Lung (tissue), 11 donors: ENCODE measurements at regions not wholly inside any gene's neighbourhood (a gene's known extent, or its start where the extent isn't known, plus 50 kb on each side); places are given as distances from the start of the nearest gene placed in this dataset.

Source experiments
- ATAC-seq: fragments of 200-7000 bp; cut with Tn5 transposase; one replicate; pipeline ENCODE4 v1.9.1; 2020; ENCODE audit warnings: moderate number of reproducible peaks; ENCODE audit not compliant: insufficient read depth, low FRiP score
- DNase-seq, 3 donors: peaks; one replicate each; pipeline ENCODE4 v3.0.0-alpha.2; 2013 to 2017
- H3K27ac ChIP-seq, 2 donors: one replicate each; pipeline ENCODE4 v1.5.1; 2013; ENCODE audit warnings: mild to moderate bottlenecking in 2 of 2, moderate library complexity in 2 of 2, control low read depth in 1 of 2, inconsistent platforms in 1 of 2, low read depth in 1 of 2, low read length in 1 of 2
- H3K27me3 ChIP-seq, 3 donors: one replicate each; pipeline ENCODE4 v1.5.1; 2013; ENCODE audit warnings: low read length in 2 of 3; ENCODE audit not compliant: control insufficient read depth in 3 of 3, insufficient read depth in 3 of 3
- H3K36me3 ChIP-seq, 4 donors: one replicate each; pipeline ENCODE4 v1.5.1; 2013; ENCODE audit warnings: low read length in 4 of 4, mild to moderate bottlenecking in 1 of 4, moderate library complexity in 1 of 4; ENCODE audit not compliant: control insufficient read depth in 4 of 4, insufficient read depth in 4 of 4
- H3K4me1 ChIP-seq, 5 donors: one replicate each; pipeline ENCODE4 v1.5.1; 2013; ENCODE audit warnings: low read length in 5 of 5, mild to moderate bottlenecking in 2 of 5, moderate library complexity in 1 of 5; ENCODE audit not compliant: control insufficient read depth in 5 of 5, insufficient read depth in 5 of 5
- H3K4me3 ChIP-seq: one replicate; pipeline ENCODE4 v1.5.1; 2013; ENCODE audit warnings: mild to moderate bottlenecking, control low read depth, moderate library complexity
- H3K9ac ChIP-seq, 2 donors: one replicate each; pipeline ENCODE4 v1.5.1; 2013; ENCODE audit warnings: low read length in 2 of 2, control low read depth in 1 of 2; ENCODE audit not compliant: insufficient read depth in 1 of 2
- H3K9me3 ChIP-seq, 4 donors: one replicate each; pipeline ENCODE4 v1.5.1; 2013; ENCODE audit warnings: low read length in 3 of 4, mild to moderate bottlenecking in 1 of 4, moderate library complexity in 1 of 4; ENCODE audit not compliant: control insufficient read depth in 4 of 4, insufficient read depth in 3 of 4
- WGBS, 2 donors: extraction: QIAGEN DNeasy Blood & Tissue Kit; methylation state at CpG; one replicate each; pipeline ENCODE4 v1.1.7; 2013; 5-methylcytosine and 5-hydroxymethylcytosine counted together
- TF ChIP-seq, protein P1 (sequence below): IDR thresholded peaks from 2 replicates; pipeline ENCODE4 v1.5.1; 2012; ENCODE audit warnings: mild to moderate bottlenecking; ENCODE audit errors: control extremely low read depth, extremely low read depth
- donor health status: control.
- donor health status: control.
- donor health status: Bipolar disorder and iron deficiency.
- donor health status: healthy.
- donor health status: DM: yes; HTN: yes; CAD: no.

GRCh38 chr1:221085701-221086375 lies 206.6 kb downstream of the HLX start:
- DNase-seq (no peak), ATAC-seq (no peak)
- Histone ChIP-seq H3K36me3 (no peaks in the 10 kb centered on the region), H3K9ac (no peak overlapping the region), H3K27ac (no peak overlapping the region), H3K27me3 (no peaks in the 10 kb centered on the region), H3K4me3 (no peak overlapping the region), H3K9me3 (no peaks in the 10 kb centered on the region), H3K4me1 (peaks cover 0 to 6% (median 0%) of the 10 kb centered on the region in 5 donors)
- WGBS, 2 donors: 69 to 82% methylated on average over 2 of the region's 2 CpGs
- TF ChIP-seq, protein P1, sequence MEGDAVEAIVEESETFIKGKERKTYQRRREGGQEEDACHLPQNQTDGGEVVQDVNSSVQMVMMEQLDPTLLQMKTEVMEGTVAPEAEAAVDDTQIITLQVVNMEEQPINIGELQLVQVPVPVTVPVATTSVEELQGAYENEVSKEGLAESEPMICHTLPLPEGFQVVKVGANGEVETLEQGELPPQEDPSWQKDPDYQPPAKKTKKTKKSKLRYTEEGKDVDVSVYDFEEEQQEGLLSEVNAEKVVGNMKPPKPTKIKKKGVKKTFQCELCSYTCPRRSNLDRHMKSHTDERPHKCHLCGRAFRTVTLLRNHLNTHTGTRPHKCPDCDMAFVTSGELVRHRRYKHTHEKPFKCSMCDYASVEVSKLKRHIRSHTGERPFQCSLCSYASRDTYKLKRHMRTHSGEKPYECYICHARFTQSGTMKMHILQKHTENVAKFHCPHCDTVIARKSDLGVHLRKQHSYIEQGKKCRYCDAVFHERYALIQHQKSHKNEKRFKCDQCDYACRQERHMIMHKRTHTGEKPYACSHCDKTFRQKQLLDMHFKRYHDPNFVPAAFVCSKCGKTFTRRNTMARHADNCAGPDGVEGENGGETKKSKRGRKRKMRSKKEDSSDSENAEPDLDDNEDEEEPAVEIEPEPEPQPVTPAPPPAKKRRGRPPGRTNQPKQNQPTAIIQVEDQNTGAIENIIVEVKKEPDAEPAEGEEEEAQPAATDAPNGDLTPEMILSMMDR: no peak

GRCh38 chr1:221087919-221088318 lies 208.7 kb downstream of the HLX start:
- TF ChIP-seq, protein P1: no peak
- Histone ChIP-seq H3K4me1 (peaks cover 0 to 6% (median 0%) of the 10 kb centered on the region in 5 donors), H3K27ac (no peak overlapping the region), H3K27me3 (no peaks in the 10 kb centered on the region), H3K4me3 (no peak overlapping the region), H3K9me3 (no peaks in the 10 kb centered on the region), H3K36me3 (no peaks in the 10 kb centered on the region), H3K9ac (no peak overlapping the region)
- ATAC-seq (no peak), DNase-seq (no peak)
- 90 to 95% methylated on average over 2 of the region's 2 CpGs for WGBS, 2 donors

- Histone ChIP-seq H3K36me3 (no peaks in the 10 kb centered on the region), H3K27me3 (no peaks in the 10 kb centered on the region), H3K27ac (no peak overlapping the region), H3K9me3 (no peaks in the 10 kb centered on the region), H3K4me3 (no peak overlapping the region), H3K9ac (no peak overlapping the region), H3K4me1 (peaks cover 0 to 17% (median 5%) of the 10 kb centered on the region in 5 donors)
- TF ChIP-seq, protein P1: no peak
- DNase-seq: no peak
- ATAC-seq: no peak
- 79 to 93% methylated on average over 3 of the region's 3 CpGs for WGBS, 2 donors
These were observed 210.0 kb downstream of the HLX start for GRCh38 chr1:221089273-221089672.

- TF ChIP-seq, protein P1: no peak
- no peak for ATAC-seq
These were observed 210.6 kb downstream of the HLX start for GRCh38 chr1:221089803-221090202.

More at GRCh38 chr1:221089803-221090202, 210.6 kb downstream of the HLX start:
- H3K27ac ChIP-seq: no peak overlapping the region
- H3K9me3 ChIP-seq: no peaks in the 10 kb centered on the region
- no peaks in the 10 kb centered on the region for H3K27me3 ChIP-seq
- no peak overlapping the region for H3K4me3 ChIP-seq
- no peak overlapping the region for H3K9ac ChIP-seq
- H3K36me3 ChIP-seq: no peaks in the 10 kb centered on the region
- H3K4me1 ChIP-seq: peaks cover 0 to 20% (median 5%) of the 10 kb centered on the region in 5 donors
- DNase-seq: no peak
- 75 to 88% methylated on average over 1 of the region's 1 CpG for WGBS, 2 donors
